ENCODE measurements at regions not wholly inside any gene's neighbourhood (a gene's known extent, or its start where the extent isn't known, plus 50 kb on each side); places are given as distances from the start of the nearest gene placed in this dataset.

- Histone ChIP-seq H3K4me3 (no peak overlapping the region), H3K9me3 (no peaks in the 10 kb centered on the region), H3K4me1 (peaks cover 3% of the 10 kb centered on the region), H3K36me3 (no peaks in the 10 kb centered on the region), H3K27ac (no peak overlapping the region), H3K27me3 (no peaks in the 10 kb centered on the region)
- WGBS: 44% methylated on average over 2 of the region's 2 CpGs
- no peak for TF ChIP-seq EP300 (IDR thresholded peaks at IDR 0.05)
- no peak for TF ChIP-seq CTCF (IDR thresholded peaks at IDR 0.05)
- TF ChIP-seq POLR2A (IDR thresholded peaks at IDR 0.05): no peak
- no peak for TF ChIP-seq POLR2AphosphoS5 (IDR thresholded peaks at IDR 0.05)
- no peak for DNase-seq (ENCODE audit: low spot score in 2 of 2)
These were observed 483.1 kb downstream of the MAFB start for GRCh38 chr20:40205971-40206370.

GRCh38 chr20:40203032-40203431, 486.0 kb downstream of the MAFB start:
- no peak overlapping the region for H3K27ac ChIP-seq
- H3K36me3 ChIP-seq: no peaks in the 10 kb centered on the region
- no peak overlapping the region for H3K4me3 ChIP-seq
- DNase-seq (ENCODE audit: low spot score in 2 of 2): no peak
- no peaks in the 10 kb centered on the region for H3K9me3 ChIP-seq
- 82% methylated on average over 1 of the region's 1 CpG for WGBS
- no peaks in the 10 kb centered on the region for H3K27me3 ChIP-seq
- H3K4me1 ChIP-seq: peaks cover 3% of the 10 kb centered on the region
- TF ChIP-seq EP300 (IDR thresholded peaks at IDR 0.05): no peak
- TF ChIP-seq POLR2A (IDR thresholded peaks at IDR 0.05): no peak
- TF ChIP-seq CTCF (IDR thresholded peaks at IDR 0.05): no peak
- no peak for TF ChIP-seq POLR2AphosphoS5 (IDR thresholded peaks at IDR 0.05)

- Histone ChIP-seq H3K27ac (no peak overlapping the region), H3K27me3 (no peaks in the 10 kb centered on the region), H3K9me3 (no peaks in the 10 kb centered on the region), H3K36me3 (no peaks in the 10 kb centered on the region), H3K4me1 (peaks cover 18% of the 10 kb centered on the region), H3K4me3 (no peak overlapping the region)
- no peak for DNase-seq (ENCODE audit: low spot score in 2 of 2)
- WGBS: 60% methylated on average over 4 of the region's 4 CpGs
- TF ChIP-seq POLR2A (IDR thresholded peaks at IDR 0.05) (no peak), POLR2AphosphoS5 (IDR thresholded peaks at IDR 0.05) (no peak), CTCF (IDR thresholded peaks at IDR 0.05) (no peak), EP300 (IDR thresholded peaks at IDR 0.05) (no peak)
These were observed 491.3 kb downstream of the MAFB start for GRCh38 chr20:40197691-40198090.

GRCh38 chr20:40196846-40197436, 492.1 kb downstream of the MAFB start:
- WGBS: 35% methylated on average over 2 of the region's 2 CpGs
- Histone ChIP-seq H3K27ac (no peak overlapping the region), H3K27me3 (no peaks in the 10 kb centered on the region), H3K9me3 (no peaks in the 10 kb centered on the region), H3K4me1 (peaks cover 21% of the 10 kb centered on the region), H3K4me3 (no peak overlapping the region), H3K36me3 (no peaks in the 10 kb centered on the region)
- DNase-seq (ENCODE audit: low spot score in 2 of 2): no peak
- TF ChIP-seq POLR2AphosphoS5 (IDR thresholded peaks at IDR 0.05) (no peak), POLR2A (IDR thresholded peaks at IDR 0.05) (no peak), CTCF (IDR thresholded peaks at IDR 0.05) (no peak), EP300 (IDR thresholded peaks at IDR 0.05) (no peak)

- H3K4me1 ChIP-seq: peaks cover 24% of the 10 kb centered on the region
- TF ChIP-seq EP300 (IDR thresholded peaks at IDR 0.05) (no peak), POLR2A (IDR thresholded peaks at IDR 0.05) (no peak), CTCF (IDR thresholded peaks at IDR 0.05) (no peak), POLR2AphosphoS5 (IDR thresholded peaks at IDR 0.05) (no peak)
- DNase-seq (ENCODE audit: low spot score in 2 of 2): no peak
These were observed 493.3 kb downstream of the MAFB start for GRCh38 chr20:40195742-40196141.

More at GRCh38 chr20:40195742-40196141, 493.3 kb downstream of the MAFB start:
- 79% methylated on average over 6 of the region's 6 CpGs for WGBS
- no peaks in the 10 kb centered on the region for H3K36me3 ChIP-seq
- no peak overlapping the region for H3K4me3 ChIP-seq
- no peaks in the 10 kb centered on the region for H3K27me3 ChIP-seq
- H3K27ac ChIP-seq: no peak overlapping the region
- no peaks in the 10 kb centered on the region for H3K9me3 ChIP-seq
